Activated CD8-positive, alpha-beta memory T cell treated with anti-CD3 and anti-CD28 coated beads for 24 hours (primary cell): ENCODE measurements at regions not wholly inside any gene's neighbourhood (a gene's known extent, or its start where the extent isn't known, plus 50 kb on each side); places are given as distances from the start of the nearest gene placed in this dataset.
"Not testable (repeated sequence)": the region's sequence is repeated elsewhere in the genome, so short reads cannot be mapped to it uniquely, and the experiment has no call there.

ENCODE experiments used
- DNase-seq: peaks from one replicate; pipeline ENCODE4 v3.0.0-alpha.2; 2020

DNA sequence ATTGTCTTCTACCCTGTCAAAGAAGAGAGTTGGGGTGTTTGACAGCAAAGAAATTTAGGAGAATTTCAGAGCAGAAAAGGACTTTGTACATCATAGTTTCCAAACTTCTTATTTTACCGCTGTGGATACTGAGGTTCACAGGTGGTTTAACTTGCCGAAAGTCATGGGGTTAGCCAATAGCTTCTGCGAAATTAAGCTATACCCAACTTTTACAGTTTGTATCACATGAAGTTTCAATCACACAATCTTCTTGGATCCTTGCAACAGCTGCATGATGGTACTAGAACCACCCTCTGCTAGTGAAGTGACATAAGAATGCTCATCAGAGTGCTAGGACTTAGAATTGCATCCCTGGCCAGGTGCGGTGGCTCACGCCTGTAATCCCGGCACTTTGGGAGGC lies 345.5 kb downstream of the CD83 start:
- no peak for DNase-seq

DNA sequence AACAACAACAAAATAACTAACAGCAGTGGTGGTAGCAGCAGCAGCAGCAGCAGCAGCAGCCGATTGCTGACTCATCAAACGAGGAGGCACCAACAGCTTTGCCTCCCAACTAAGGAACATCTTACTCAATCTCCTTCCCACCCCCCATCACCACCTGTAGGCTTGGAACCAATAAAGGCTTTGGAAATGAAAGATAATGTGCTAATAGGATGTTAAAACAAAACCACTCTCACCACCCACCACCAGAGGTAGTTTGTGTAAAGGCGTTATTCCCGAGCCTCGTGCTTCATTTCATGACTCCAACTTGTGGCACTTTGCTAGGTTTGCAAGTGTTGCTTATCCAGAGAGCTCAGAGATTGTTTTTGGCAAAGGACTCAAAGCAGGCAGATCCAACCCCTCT lies 346.5 kb downstream of the CD83 start:
- no peak for DNase-seq

- DNase-seq: no peak
Measured at GRCh38 chr6:14464716-14465115, 347.1 kb downstream of the CD83 start.

- DNase-seq: no peak
Measured at GRCh38 chr6:14466278-14466677, 348.7 kb downstream of the CD83 start.

DNA sequence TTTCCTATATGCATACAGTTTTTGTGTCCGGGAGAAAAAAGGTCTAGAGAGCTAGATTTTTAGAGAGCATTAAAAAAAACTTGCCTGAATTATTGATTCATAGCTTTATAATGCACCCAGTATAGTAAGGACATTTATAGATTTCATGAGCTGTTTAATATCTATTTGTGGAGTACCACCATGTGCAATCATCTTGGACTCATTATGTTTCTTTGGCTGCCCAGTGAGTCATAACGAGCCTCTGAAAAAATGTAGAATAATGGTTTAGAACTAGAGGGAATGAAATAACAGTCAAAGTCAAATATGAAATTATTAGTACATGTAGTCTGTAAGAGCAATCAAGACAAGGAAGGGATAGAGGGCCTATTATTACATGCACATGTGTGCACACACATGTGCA lies 350.0 kb downstream of the CD83 start:
- no peak for DNase-seq

GRCh38 chr6:14468647-14469321 lies 351.2 kb downstream of the CD83 start:
- no peak for DNase-seq

DNA sequence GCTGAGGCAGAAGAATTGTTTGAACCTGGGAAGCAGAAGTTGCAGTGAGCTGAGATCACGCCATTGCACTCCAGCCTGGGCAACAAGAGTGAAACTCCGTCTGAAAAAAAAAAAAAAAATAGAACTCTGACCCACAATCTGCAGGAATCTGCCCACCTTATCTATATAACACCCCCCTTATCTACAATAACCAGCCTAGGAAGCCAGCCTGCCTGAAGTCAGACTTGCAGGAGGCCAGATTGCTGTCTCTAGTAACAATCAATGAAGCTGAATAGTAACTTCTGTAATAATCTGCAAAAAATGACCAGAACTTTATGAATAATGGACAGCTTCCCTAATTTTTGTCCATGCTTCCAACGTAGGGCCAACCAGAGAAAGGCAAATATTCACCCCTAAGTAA lies 352.5 kb downstream of the CD83 start:
- no peak for DNase-seq

GRCh38 chr6:14470671-14471070 lies 353.1 kb downstream of the CD83 start:
- no peak for DNase-seq

GRCh38 chr6:14472255-14472985 lies 354.8 kb downstream of the CD83 start:
- DNase-seq: no peak

DNA sequence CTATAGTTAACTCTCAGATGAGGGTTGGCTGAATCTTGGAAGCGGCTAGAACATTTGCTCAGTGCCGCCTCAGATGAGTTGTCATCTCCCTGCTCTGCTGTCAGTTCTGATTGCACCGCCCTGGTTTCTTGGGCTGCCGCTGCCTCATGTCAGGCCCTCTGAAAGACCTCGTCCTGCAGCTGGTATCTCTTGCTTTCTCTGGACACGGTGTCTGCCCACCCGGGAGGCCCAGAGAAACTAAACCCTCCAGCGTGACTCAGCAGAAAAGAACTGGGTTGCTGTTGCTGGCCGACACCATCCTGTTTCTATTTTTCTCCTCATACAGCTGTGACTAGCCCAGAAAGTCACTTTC lies 355.4 kb downstream of the CD83 start:
- DNase-seq: no peak

- no peak for DNase-seq
Measured at GRCh38 chr6:14474816-14475215, 357.2 kb downstream of the CD83 start.

GRCh38 chr6:14475306-14475705 lies 357.7 kb downstream of the CD83 start:
- DNase-seq: no peak

DNA sequence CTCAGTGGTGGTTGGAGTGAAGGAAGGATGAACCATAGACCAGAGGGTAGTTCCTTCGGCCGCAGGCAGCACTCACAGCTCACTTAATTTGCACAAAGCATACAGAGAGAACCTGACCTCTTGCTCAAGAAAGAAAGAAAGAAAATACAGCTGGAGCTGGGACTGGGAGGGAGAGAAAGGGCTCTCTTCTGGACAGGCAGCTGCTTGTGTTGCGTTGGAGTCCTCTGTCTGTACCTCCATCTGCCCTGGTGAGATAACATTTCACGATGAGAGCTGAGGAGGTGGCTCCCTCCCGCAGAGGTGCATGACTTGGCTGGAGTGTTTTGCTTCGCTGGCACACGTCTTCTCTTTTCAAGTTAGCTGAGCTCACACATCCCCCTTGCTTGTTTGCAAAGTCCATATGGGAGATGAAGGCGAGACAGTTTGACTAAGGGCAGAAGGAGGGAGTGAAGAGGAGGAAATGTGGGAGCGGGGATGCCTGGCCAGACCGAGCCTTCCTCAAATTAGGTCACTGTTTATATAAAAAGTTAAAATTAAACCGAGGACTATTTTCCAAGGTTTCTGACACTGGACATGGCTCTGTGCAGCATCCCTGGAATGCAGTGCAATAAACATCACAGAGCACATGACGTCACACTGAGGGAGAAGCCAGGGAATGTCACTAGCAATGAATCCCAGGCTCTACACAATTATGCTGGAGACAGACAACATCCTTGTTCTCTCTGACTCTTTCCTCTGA lies 359.4 kb downstream of the CD83 start:
- no peak for DNase-seq

DNA sequence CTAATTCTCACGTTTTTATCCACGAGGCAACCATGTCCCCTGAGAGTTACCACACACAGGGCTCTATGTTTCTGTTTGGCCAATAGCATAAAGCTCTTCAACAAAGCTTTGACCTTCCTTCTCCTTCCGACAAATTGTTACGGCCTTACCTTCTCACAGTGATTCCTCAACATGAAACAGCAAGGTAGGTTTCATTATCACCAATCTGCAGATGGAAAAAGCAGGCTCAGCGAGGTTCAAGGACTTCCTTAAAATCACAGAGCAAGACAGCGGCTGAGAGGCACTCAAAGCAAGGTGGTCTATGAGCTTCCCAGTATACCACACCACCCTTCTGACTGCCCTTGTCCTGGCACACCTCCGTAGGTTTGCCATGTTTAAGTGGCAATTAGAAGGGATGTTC lies 360.0 kb downstream of the CD83 start:
- DNase-seq: no peak

GRCh38 chr6:14478381-14479225 lies 361.0 kb downstream of the CD83 start:
- no peak for DNase-seq

- not testable (repeated sequence) for DNase-seq
Measured at GRCh38 chr6:14481946-14482345, 364.4 kb downstream of the CD83 start.

GRCh38 chr6:14487625-14488024 lies 370.1 kb downstream of the CD83 start:
- no peak for DNase-seq

- no peak for DNase-seq
Measured at GRCh38 chr6:14488180-14488579, 370.6 kb downstream of the CD83 start.

- DNase-seq: no peak
Measured at GRCh38 chr6:14489445-14489844, 371.9 kb downstream of the CD83 start.

- DNase-seq: no peak
Measured at GRCh38 chr6:14498748-14499147, 381.2 kb downstream of the CD83 start.

- DNase-seq: no peak
Measured at GRCh38 chr6:14499309-14499708, 381.7 kb downstream of the CD83 start.

- no peak for DNase-seq
Measured at GRCh38 chr6:14499841-14500240, 382.3 kb downstream of the CD83 start.

GRCh38 chr6:14500809-14501208 lies 383.2 kb downstream of the CD83 start:
- no peak for DNase-seq
